OCI-M1 (cell line): ENCODE measurements at regions not wholly inside any gene's neighbourhood (a gene's known extent, or its start where the extent isn't known, plus 50 kb on each side); places are given as distances from the start of the nearest gene placed in this dataset.

Source experiments
- DNase-seq: peaks from one replicate; lab custom pipeline; 2025; lab: John Stamatoyannopoulos, UW

DNA sequence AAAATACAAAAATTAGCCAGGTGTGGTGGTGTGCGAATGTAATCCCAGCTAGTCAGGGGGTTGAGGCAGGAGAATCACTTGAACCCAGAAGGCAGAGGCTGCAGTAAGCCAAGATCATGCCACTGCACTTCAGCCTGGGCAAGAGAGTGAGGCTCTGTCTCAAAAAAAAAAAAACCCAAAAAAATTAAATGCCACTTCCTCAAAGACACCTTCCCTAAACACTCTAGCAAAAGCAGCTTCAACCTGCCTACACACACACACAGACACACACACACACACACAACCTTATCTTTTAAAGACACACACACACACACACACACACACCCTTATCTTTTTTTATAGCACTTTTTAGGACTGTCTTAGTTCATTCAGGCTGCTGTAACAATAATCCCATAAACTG lies 201.7 kb upstream of the PSMD7 start:
- no peak for DNase-seq

DNA sequence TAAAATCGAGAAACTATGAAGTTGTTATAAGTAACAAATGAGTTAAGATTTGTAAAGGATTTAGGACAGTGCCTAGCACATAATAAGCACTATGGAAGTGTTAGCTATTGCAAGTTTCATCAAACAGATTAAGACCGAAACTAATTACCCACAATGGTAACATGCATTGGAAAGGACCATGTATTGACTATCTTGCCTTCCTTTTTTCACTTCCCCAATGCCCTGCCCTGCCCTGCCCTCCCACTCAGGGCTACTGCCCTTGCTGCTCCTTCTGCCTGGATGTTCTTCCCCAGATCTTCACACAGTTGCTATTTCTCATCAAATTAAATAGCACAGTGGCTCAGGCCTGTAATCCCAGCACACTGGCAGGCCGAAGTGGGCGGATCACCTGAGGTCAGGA lies 202.1 kb upstream of the PSMD7 start:
- no peak for DNase-seq

DNA sequence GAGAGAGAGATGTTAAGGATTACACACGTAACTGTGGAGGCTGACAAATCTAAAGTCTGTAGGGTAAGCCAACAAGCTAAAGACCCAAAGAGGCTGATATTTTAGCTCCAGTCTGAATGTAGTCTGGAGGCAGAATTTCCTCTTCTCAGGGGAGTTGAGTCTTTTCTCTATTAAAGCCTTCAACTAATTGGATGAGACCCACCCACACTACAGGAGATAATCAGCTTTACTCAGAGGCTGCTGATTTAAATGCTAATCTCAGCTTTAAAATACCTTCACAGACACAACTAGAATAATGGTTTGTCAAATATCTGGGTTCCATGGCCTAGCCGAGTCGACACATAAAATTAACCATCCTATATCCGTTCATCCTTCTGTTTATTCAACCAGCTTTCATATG lies 204.3 kb upstream of the PSMD7 start:
- DNase-seq = no peak

DNA sequence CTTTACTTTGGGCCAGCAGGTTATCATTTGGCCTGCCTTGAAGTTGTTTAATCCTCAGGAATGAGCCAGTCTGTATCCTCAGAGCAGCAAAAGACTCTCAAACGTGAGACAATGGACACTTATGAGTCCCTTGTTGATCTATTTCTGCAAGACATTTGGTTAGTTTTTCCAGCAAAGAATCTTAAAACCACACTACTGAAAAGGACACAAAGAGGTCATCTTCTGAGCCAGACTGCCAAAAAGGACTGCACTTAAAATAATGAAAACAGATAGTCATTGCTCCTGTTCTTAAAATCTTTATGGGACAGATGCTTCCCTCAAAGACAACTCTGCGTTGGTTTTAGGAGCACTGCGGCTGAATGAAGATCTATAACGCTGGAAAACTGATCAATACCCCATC lies 205.7 kb upstream of the PSMD7 start:
- DNase-seq = no peak

DNA sequence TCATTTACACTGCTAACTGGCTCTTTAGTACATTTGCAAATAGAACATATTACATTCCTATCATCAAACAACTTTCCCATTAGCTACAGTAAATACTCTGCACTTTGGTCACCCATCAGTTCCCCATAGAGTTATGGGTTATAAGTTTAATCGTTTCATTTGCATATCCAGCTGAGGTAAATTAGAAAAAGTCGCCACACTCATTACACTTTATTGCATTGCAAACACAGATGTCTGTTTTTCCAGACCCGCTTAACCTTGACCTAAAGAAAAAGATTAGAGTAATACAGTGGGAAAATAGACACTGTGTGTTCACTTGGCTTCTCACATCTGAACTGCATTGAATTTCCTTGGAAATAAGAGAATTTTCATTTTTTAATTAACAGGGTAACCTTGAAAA lies 213.1 kb upstream of the PSMD7 start:
- DNase-seq = no peak

DNA sequence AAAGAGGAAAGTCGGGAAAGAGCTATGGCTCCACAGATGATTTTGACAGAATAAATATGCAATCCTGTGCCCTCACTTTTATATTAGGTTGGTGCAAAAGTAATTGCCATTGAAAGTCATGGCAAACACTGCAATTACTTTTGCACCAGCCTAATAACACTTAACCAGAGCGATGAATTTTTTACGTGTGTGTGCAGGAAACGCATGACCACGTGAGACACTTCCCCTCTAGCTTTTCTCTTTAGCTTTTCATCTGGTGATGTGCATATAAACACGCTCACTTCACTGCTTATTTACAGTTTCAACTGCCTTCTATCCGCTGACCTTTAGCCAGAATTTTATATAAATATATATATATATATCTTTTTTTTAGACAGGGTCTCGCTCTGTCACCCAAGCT lies 216.3 kb upstream of the PSMD7 start:
- no peak for DNase-seq

DNA sequence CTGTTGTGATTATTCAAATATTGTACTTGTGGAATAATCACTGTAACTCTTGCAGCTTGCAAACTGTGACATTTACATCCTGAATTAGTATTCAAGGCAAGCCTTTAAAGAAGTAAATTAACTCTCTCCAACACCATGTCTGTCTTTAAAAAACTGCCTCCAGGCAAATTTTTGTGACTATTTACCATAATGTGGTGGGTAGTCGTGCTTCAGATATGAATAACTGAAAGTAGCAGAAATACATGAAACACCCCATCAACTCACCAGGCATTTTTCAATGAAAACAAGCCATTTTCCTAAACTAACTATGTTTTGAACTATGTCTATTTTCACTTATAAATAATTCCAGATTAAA lies 217.4 kb upstream of the PSMD7 start:
- no peak for DNase-seq

DNA sequence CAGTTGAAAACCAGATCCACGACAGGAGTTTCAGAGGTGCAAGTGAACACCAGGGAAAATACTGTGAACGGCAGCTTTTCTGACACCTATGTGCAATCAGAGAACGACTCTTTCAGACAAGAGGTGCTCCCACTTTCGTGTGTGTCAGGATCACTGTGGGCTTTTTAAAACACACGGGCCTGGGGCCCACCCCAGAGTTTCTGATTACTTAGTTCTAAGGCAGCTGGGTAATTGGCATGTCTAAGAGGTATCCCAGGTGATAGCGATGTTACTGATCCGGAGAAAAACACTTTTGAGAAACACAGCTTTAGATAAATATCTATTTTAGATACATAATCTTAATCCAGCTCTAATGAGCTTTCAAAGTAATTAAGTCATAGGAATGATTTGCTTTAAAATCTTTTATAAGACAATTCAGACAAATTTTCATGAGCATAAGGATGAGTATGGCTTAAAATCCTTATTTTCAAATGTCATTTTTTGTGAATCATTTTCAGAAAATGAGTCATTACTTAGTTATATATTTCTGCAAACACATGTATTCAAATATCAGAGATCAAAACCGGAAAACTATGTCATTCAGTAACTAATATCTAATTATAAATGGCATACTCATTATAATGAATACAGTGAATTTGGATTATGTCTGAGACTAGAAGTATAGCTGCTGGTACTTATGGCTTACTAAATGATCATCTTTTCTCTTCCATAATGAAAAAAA lies 217.9 kb upstream of the PSMD7 start:
- DNase-seq = no peak

DNA sequence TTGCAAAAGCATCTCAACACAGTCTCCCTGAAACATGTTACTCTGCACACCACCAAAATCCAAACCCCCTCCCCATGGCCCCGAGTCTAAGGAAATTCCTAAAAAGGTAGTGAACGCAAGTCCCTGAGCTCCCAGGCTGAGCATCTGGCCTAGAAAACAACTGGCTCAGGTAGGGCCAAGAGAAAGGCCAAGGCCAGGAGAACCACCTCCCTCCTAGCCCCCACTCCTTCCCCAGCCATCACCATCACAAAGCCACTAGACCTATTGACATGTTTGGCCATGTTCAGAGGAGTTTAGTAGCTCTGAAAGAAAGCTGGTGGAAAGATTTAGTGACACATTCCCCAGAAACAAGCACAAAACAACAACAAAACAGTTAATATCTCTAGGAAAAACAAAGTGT lies 220.0 kb upstream of the PSMD7 start:
- DNase-seq = no peak

DNA sequence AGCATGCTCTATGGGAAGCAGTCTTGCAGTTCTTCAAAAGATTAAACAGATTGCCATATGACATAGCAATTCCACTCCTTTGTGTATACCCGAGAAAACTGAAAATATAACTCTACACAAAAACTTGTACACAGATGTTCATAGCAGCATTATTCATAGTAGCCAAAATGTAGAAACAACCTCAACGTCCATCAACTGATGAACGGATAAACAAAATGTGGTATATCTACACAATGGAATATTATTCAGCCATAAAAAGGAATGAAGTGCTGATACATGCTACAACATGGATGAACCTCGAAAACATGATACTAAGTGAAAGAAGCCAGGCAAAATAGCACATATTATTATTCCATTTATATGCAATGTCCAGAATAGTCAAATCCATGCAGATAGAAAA lies 221.2 kb upstream of the PSMD7 start:
- no peak for DNase-seq

DNA sequence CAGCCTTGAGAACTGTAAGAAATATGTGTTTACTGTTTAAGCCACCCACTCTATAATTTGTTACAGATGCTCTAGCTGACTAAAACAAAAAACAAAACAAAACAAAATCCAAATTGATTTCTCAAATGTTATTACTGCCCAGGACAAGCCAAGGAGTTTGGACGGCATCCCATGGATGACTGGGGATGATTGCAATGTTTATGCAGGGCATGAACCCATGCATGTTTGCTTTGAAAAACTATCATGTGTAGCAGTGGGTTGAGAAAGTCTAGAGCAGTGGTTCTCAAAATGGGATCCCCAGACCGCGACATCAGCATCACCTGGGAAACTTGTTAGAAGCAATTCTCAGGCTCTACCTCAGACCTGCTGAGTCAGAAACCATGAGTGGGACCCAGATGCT lies 223.2 kb upstream of the PSMD7 start:
- no peak for DNase-seq

DNA sequence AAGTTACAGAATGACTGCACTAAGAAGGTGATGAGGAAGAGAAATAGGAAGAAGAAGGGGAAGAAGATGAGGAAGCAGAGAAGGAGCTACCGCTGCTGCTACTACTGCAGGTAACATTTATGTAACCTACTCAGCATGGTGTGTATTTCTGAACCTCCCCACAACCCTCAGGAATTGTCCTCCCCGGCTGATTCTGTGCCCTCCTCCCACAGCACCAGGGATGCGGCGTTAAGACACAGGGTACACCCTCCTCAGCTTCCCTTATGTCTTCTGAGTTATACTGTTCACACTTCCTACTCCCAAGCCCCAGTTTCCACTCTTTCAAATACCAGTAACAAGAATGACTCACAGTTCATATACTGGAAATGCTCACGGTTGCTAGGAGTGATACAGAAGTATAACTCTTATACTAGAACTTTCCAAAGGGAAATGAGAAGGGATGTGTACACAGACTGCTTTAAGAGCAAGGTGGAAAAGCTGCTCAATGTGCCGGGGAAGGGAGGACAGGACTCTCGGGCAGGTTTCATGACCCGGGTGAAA lies 224.5 kb upstream of the PSMD7 start:
- no peak for DNase-seq

DNA sequence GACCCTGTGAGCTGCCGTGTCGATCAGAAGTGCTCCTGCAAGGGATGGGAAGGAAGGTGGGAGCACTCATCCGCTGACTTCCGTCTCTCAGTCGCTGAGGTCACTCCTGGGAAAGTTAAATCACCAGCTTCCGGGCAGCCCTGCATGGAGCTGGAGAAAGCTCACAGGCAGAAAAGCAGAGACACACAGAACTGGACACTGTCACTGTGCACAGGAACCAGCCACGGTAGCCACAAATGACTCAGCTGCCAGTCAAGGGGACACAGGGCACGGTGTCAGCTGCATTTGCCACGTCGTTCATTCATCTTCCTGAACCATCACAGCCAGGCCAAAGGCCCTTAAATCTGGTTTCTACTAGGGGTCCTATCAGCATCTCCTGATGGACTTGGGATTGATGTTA lies 226.4 kb upstream of the PSMD7 start:
- no peak for DNase-seq

DNA sequence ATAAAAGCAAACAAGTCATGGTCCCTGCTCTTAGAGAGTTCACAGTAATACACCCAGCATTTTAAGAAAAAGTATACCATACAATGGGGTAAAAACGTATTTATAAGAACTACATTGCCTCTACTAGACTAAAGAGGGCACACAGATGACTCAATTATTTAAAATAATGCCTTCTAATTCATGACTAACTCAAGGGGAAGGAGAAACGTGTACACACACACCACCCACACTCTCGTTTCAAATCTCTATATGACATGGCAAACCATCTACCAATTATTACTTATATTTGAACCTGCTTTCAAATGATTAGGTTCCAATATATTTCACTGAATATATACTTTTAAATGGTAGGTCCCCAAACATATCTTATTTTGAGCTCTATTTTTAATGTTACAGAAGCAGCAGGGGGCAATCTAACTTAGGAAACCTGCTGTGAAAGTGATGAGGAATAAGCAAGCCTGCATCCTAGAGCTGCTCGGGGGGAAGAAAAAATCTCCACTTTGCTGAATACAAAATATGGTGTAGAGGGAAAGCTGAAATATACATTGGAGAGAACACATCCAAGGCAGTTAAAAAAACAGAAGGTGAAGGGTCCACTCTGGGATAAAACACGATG lies 232.4 kb upstream of the PSMD7 start:
- DNase-seq = peak; percentile 2

DNA sequence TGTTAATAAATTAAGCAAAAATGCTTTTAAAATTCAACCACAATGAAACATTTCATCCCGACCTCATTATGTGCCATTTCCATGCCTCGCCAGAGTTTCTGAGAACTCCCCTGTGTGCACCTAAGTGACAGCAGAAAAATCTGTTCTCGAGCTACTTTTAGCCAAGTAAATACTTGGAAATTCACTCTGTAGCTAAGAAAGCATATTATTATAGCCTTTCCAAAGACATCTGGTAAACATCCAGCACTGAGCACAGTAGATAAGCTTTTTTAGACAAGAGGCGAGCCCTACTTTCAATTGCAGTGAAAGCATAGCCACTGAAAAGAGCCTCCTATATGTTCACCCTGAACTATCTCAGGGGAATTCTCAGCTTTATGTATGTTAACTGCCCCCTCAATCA lies 242.8 kb upstream of the PSMD7 start:
- DNase-seq = no peak

DNA sequence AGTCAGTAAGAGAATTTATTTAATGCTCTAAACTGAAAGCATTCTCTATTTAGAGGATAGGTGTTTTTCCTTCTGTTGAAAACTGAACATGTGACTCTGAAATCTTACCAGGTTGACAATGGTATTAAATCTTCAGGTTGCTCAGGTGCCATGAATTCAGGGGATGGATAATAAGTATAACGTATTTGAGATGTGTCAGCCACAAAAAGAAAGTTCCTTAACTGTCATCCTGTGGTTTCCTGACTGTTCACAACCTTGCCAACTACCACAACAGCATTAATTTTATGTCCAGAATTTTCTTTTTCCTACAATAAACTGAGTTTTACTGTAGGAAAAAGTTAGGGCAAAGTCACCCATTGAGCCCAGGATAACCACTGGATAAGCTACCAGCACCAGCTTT lies 243.3 kb upstream of the PSMD7 start:
- DNase-seq = no peak

DNA sequence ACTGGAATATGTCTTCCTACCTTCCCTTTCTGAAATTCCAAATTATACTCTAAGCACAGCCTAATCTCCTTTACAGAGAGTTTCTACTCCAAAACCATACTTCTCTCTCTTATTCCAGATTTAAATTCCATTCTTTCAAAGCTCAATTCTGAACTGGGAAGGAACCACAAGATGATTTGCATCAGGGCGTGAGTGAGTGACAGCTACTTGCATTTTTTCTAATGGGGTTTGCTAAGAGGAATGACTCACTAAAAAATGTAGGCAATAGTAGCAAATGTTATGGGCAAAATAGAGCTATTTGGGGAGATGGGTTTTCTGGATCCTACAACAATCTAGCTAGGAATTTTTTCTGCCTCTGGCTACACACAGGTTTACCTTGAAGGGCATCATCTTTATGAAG lies 244.6 kb upstream of the PSMD7 start:
- DNase-seq = no peak

DNA sequence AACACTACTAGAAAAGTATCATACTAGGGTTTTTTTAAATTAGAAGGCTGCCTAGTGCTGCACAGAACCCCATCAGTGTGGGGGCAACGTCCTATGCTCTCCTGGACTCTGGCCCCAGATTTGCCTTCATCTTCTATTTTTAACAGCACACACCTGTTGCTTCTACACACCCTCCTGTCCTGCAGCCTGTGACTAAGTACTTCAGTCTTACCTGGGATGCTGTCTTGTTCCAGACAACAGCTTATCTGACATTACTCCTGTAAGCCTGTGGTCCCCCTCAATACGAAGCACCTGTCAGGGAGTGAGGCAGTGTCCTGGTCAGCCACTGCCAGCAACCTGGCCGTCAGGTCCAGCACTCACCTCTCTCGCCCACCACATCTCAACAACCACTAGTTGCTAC lies 247.6 kb upstream of the PSMD7 start:
- DNase-seq = no peak

DNA sequence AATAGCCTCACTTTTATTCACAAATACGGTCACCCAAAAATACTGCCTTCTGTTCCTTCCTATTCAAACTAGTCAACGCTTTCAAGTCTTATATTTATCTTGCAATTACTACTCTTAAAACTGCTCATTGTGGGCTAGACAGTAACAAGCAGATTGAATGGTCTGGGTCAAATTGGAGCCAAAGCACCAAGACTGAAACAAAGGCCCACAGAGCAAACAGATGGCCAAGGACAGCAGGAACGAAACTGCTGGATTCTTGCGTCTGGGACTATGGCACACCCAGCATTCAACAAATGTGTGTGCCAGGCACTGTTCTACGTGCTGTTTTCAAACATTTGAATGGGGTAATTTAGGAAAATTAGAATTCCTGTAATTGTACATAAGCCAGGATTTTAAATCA lies 250.1 kb upstream of the PSMD7 start:
- DNase-seq = no peak

DNA sequence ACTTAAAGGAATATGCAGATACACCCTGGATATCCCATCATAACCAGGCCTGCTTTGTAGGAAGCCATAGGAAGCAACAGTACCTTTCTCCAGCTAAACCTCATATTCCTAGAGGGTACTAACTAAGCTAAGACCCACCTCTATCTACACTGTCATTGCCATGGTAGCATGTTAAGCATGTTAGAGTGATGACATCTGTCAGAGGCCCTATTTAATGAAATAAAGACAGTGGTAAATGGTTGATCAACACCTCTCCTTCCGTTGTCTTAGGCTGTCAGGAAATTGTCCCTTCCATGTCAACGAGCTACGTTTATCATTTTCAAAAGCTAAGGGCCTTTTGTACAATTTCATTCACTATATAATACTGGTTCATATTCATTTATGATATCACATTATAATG lies 251.1 kb upstream of the PSMD7 start:
- DNase-seq = no peak

DNA sequence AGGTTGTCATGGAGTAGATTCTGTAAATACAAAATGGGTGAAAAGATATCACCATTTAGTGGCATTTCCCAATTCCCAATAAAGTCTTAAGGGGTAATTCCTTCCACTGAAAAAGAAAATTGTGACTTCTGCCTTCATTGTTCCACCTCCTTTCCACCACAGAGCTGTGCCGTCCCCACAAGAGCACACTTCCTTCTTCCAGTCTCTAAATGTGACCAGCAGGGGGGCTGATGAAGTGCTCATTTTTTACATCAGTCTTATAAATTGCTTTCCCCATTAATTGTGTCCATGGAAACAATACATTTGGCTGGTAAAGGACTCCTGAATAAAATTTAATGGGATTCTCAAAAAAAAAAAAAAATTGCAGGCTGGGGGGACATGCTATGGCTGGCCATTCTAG lies 260.8 kb upstream of the PSMD7 start:
- DNase-seq = peak; percentile 13

DNA sequence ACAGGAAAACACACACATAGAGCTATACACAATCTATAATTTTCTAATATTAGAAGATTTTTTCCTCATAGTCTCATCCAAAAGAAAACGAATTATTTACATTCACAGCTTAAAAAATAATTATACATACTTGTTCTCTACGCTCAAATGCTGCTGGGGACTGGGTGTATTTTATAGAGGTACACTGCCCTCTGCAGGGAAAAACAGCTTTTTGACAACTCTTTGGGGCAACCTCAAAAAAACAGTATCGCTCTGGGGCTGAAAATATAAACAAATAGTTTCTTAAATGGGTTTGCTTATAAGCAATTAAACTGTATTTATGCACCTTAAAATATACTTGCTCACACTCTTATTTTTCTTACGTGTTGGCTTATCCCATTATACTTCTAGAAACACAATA lies 261.8 kb upstream of the PSMD7 start:
- peak; percentile 19 for DNase-seq

DNA sequence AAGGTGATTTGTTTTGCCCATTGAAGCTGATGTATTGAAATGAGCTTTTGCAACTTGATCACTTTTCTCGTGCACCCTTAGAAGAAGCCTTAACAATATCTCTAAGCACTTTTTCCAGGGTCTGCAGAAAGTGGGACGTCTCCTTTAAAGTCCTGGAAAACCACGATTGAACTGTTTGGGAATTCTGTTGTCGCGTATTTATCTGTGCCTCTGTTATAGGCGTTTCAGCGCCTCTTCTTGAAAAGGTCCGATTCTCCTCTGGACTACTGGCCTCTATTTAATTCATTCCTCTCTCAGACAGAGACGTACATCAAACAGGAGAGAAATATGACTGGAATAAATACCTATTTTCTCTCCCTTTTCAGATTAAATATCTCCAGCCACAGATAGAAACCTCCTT lies 262.4 kb upstream of the PSMD7 start:
- no peak for DNase-seq

DNA sequence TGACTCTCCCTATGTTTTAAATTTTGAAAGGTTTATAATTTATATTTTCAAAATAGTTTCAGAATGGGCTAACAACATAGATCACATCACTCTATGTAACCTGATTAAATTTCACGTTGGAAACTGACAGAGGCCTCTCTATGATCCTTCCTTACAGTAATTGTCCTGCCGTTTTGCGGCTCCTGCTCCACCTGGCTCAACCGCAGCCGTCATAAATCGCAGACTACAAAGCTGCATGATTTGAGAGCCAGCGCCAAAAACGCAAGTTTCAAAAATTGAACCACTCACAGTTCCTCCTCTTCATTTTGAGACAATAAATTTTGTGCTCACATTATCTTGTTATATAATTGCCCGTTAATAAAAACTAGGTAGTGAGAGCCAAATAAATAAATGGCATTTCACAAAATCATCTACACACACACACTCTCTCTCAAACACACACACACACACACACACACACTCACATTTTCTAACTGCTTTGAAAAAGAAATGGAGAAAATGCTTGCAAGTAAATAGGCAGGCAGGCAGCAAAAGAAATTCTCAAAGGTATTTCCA lies 263.1 kb upstream of the PSMD7 start:
- DNase-seq = no peak
